PC-3 (cell line): ENCODE measurements at regions not wholly inside any gene's neighbourhood (a gene's known extent, or its start where the extent isn't known, plus 50 kb on each side); places are given as distances from the start of the nearest gene placed in this dataset.

Experiments used
- ATAC-seq: fragments of 200-7000 bp; cut with Tn5 transposase; 2 replicates; pipeline ENCODE4 v1.9.1; 2020; ENCODE audit warnings: mild to moderate bottlenecking, moderate library complexity
- BruUV-seq: library from RNA; stranded (reverse); fragments of 400-500 nt; replicated peaks from 2 replicates; lab custom pipeline; 2021; lab: Mats Ljungman, UMichigan
- CTCF ChIA-PET: fragments of 300-600 bp; sonication (Branson Sonifier 250); formaldehyde crosslinking; loops from one replicate; lab custom pipeline; 2022; ENCODE audit warnings: antibody characterized with exemption; lab: Charles Lee
- POLR2A ChIA-PET: fragments of 300-600 bp; sonication (Branson Sonifier 250); formaldehyde crosslinking; loops from one replicate; lab custom pipeline; 2022; ENCODE audit warnings: antibody characterized with exemption; ENCODE audit not compliant: unreplicated experiment; lab: Charles Lee
- DNase-seq: peaks from one replicate; pipeline ENCODE4 v3.0.0-alpha.2; 2015
- H2AFZ ChIP-seq: fragments of 300-600 bp; sonication (generic); 2 replicates; pipeline ENCODE4 v1.6.0; 2016; ENCODE audit warnings: antibody characterized with exemption, low read length
- H3F3A ChIP-seq: fragments of 300-600 bp; sonication (generic); one replicate; pipeline ENCODE4 v1.6.0; 2017; ENCODE audit warnings: antibody characterized with exemption, low read length, control low read depth, mild to moderate bottlenecking; ENCODE audit not compliant: unreplicated experiment
- H3K27ac ChIP-seq: fragments of 300-600 bp; sonication (generic); 2 replicates; pipeline ENCODE4 v1.5.1; 2016; ENCODE audit warnings: mild to moderate bottlenecking, low read length
- H3K27me3 ChIP-seq: fragments of 300-600 bp; sonication (generic); 2 replicates; pipeline ENCODE4 v1.6.1; 2016; ENCODE audit warnings: low read length, mixed read lengths
- H3K36me3 ChIP-seq: fragments of 300-600 bp; sonication (generic); 2 replicates; pipeline ENCODE4 v1.6.1; 2016; ENCODE audit warnings: low read depth, mixed run types, low read length, mixed read lengths
- H3K4me1 ChIP-seq: fragments of 300-600 bp; sonication (generic); 2 replicates; pipeline ENCODE4 v1.5.1; 2016; ENCODE audit warnings: low read length; ENCODE audit not compliant: insufficient read depth
- H3K4me2 ChIP-seq: fragments of 300-600 bp; sonication (generic); 2 replicates; pipeline ENCODE4 v1.6.0; 2016; ENCODE audit warnings: low read length
- H3K4me3 ChIP-seq: fragments of 300-600 bp; sonication (generic); 2 replicates; pipeline ENCODE4 v1.5.1; 2016; ENCODE audit warnings: mild to moderate bottlenecking, low read length, mixed read lengths
- H3K79me2 ChIP-seq: fragments of 300-600 bp; sonication (generic); 2 replicates; pipeline ENCODE4 v1.6.1; 2017; ENCODE audit warnings: low read length, mixed read lengths
- H3K9ac ChIP-seq: fragments of 300-600 bp; sonication (generic); 2 replicates; pipeline ENCODE4 v1.6.0; 2016; ENCODE audit warnings: mild to moderate bottlenecking, low read length
- H3K9me2 ChIP-seq: fragments of 300-600 bp; sonication (generic); replicated peaks from 2 replicates; pipeline ENCODE4 v1.6.1; 2016; ENCODE audit warnings: mixed run types, low read length, mixed read lengths
- H3K9me3 ChIP-seq: fragments of 300-600 bp; sonication (generic); 2 replicates; pipeline ENCODE4 v1.6.1; 2016; ENCODE audit warnings: low read length, mixed read lengths
- H4K20me1 ChIP-seq: fragments of 300-600 bp; sonication (generic); 2 replicates; pipeline ENCODE4 v1.6.1; 2016; ENCODE audit warnings: low read length, mixed read lengths
- CTCF ChIP-seq: fragments of 300-600 bp; sonication (generic); conservative IDR thresholded peaks from 2 replicates; pipeline ENCODE4 v1.5.1; 2017; ENCODE audit warnings: antibody characterized with exemption, low read depth, mild to moderate bottlenecking, low read length
- EZH2 ChIP-seq: fragments of 300-600 bp; sonication (generic); IDR thresholded peaks from one replicate; pipeline ENCODE4 v1.6.1; 2017; ENCODE audit warnings: antibody characterized with exemption, mild to moderate bottlenecking, low read length; ENCODE audit not compliant: unreplicated experiment
- EZH2phosphoT487 ChIP-seq: fragments of 300-600 bp; sonication (generic); IDR thresholded peaks from 2 replicates; pipeline ENCODE4 v1.6.1; 2018; ENCODE audit warnings: mild to moderate bottlenecking, antibody characterized with exemption, low read length, borderline replicate concordance
- intact Hi-C: fragments of 100-400 bp; cut with micrococcal nuclease; formaldehyde crosslinking; loops from 2 replicates; pipeline ENCODE4 v1.9.0; 2023

- Histone ChIP-seq H3K36me3 (no peaks in the 10 kb centered on the region), H3K79me2 (no peaks in the 10 kb centered on the region), H2AFZ (no peak overlapping the region), H3K4me2 (no peak overlapping the region), H3K4me1 (no peaks in the 10 kb centered on the region), H3K4me3 (no peak overlapping the region), H4K20me1 (no peaks in the 10 kb centered on the region), H3K9ac (no peak overlapping the region), H3K9me2 (no peaks in the 10 kb centered on the region), H3K9me3 (no peaks in the 10 kb centered on the region), H3K27ac (no peak overlapping the region), H3F3A (no peaks in the 10 kb centered on the region), H3K27me3 (peaks cover 7% of the 10 kb centered on the region; the same call in 1 of the 2 replicates)
- TF ChIP-seq CTCF (no peak), EZH2 (no peak), EZH2phosphoT487 (no peak)
- ATAC-seq = no peak
- DNase-seq = no peak
- no TSS peak for BruUV-seq
- intact Hi-C loops = no loop called here
- ChIA-PET CTCF (no interaction called here), POLR2A (no interaction called here)
These were observed 137.4 kb downstream of the CEP135 start for GRCh38 chr4:56086073-56086541.

- H3K4me3 ChIP-seq = no peak overlapping the region
- no peaks in the 10 kb centered on the region for H3K4me1 ChIP-seq
- ChIA-PET CTCF (no interaction called here), POLR2A (no interaction called here)
- no TSS peak for BruUV-seq
- H3F3A ChIP-seq = no peaks in the 10 kb centered on the region
- H3K9me3 ChIP-seq = no peaks in the 10 kb centered on the region
- peaks cover 7% of the 10 kb centered on the region; the same call in 1 of the 2 replicates for H3K27me3 ChIP-seq
- H3K4me2 ChIP-seq = no peak overlapping the region
- no peak overlapping the region for H2AFZ ChIP-seq
- H3K9me2 ChIP-seq = no peaks in the 10 kb centered on the region
- H4K20me1 ChIP-seq = no peaks in the 10 kb centered on the region
- H3K27ac ChIP-seq = no peak overlapping the region
- TF ChIP-seq EZH2 (no peak), EZH2phosphoT487 (no peak), CTCF (no peak)
- DNase-seq = no peak
- no peak for ATAC-seq
- H3K36me3 ChIP-seq = no peaks in the 10 kb centered on the region
- no peaks in the 10 kb centered on the region for H3K79me2 ChIP-seq
- intact Hi-C loops = no loop called here
- H3K9ac ChIP-seq = no peak overlapping the region
These were observed 136.5 kb downstream of the CEP135 start for GRCh38 chr4:56085275-56085674.

GRCh38 chr4:56084851-56085250, 136.1 kb downstream of the CEP135 start:
- H3K4me2 ChIP-seq = no peak overlapping the region
- POLR2A ChIA-PET = no interaction called here
- H3K9ac ChIP-seq = no peak overlapping the region
- BruUV-seq = no TSS peak
- TF ChIP-seq EZH2phosphoT487 (no peak), EZH2 (no peak), CTCF (no peak)
- no peak for DNase-seq
- CTCF ChIA-PET = no interaction called here
- H2AFZ ChIP-seq = no peak overlapping the region
- no peaks in the 10 kb centered on the region for H3K4me1 ChIP-seq
- no peaks in the 10 kb centered on the region for H3K9me2 ChIP-seq
- peaks cover 7% of the 10 kb centered on the region; the same call in 1 of the 2 replicates for H3K27me3 ChIP-seq
- no peaks in the 10 kb centered on the region for H3K9me3 ChIP-seq
- intact Hi-C loops = no loop called here
- no peaks in the 10 kb centered on the region for H3K79me2 ChIP-seq
- H3K36me3 ChIP-seq = no peaks in the 10 kb centered on the region
- H3K27ac ChIP-seq = no peak overlapping the region
- no peaks in the 10 kb centered on the region for H3F3A ChIP-seq
- ATAC-seq = no peak
- no peak overlapping the region for H3K4me3 ChIP-seq
- H4K20me1 ChIP-seq = no peaks in the 10 kb centered on the region
